Left ventricle myocardium superior (tissue), 1 donor: ENCODE measurements at regions not wholly inside any gene's neighbourhood (a gene's known extent, or its start where the extent isn't known, plus 50 kb on each side); places are given as distances from the start of the nearest gene placed in this dataset.

Source experiments
- ATAC-seq: fragments of 200-7000 bp; cut with Tn5 transposase; one replicate; pipeline ENCODE4 v1.9.1; 2020; ENCODE audit warnings: mild to moderate bottlenecking, moderate library complexity
- DNase-seq: peaks from one replicate; pipeline ENCODE4 v3.0.0-alpha.2; 2020
- intact Hi-C: fragments of 100-400 bp; cut with micrococcal nuclease; formaldehyde crosslinking; loops from one replicate; pipeline ENCODE4 v1.11.0; 2022
- donor health status: DM: no; HTN: yes; CAD: no; lungs with severe emphysema.

GRCh38 chr22:49431551-49431950 lies 396.1 kb downstream of the BRD1 start:
- intact Hi-C loops: no loop called here
- ATAC-seq: no peak

DNA sequence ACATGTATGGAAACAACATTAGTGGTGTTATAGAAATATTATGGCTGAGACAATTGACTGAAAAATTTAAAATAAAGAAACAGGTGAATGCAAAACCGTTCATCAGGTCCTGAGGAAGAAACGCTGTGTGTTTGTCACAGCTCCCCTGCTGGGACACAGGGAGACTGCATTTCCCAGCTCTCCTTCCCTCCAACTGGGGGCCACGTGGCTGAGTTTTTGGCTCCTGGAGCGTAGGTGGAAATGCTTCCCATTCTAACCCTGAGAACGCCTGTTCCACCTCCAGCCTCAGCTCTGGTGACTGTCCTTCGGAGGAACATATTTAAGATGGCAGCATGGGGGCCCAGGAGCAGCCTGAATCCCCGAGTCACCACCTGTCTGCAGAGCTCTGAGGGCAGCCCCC lies 398.6 kb downstream of the BRD1 start:
- no peak for DNase-seq
- intact Hi-C loops: no loop called here
- ATAC-seq: no peak

More at GRCh38 chr22:49431551-49431950, 396.1 kb downstream of the BRD1 start:
- DNase-seq: no peak

DNA sequence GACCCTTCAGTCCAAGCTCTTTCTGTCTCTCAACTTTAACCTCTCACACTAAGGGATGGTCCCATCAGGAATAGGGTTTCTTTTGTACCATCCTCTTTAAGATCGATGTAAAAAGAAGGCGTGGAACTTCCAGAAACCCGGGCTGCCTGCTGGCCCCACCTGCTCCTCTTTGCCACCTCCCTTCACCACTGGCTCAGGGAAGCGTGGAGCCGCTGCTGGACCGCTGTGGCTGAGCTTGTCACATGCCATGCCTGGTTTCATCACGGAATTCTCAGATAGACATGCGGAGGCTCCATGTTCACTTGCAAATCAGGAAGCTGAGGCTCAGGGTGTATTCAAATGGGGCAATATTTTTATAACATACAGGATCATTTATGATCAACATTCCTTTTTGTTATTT lies 399.7 kb downstream of the BRD1 start:
- ATAC-seq (no peak), DNase-seq (no peak)
- intact Hi-C loops: no loop called here

GRCh38 chr22:49427341-49427740 lies 400.3 kb downstream of the BRD1 start:
- intact Hi-C loops: no loop called here
- no peak for ATAC-seq
- no peak for DNase-seq

GRCh38 chr22:49426618-49427266 lies 400.9 kb downstream of the BRD1 start:
- intact Hi-C loops: no loop called here
- DNase-seq: no peak
- ATAC-seq: no peak

- intact Hi-C loops: no loop called here
- DNase-seq: no peak
- no peak for ATAC-seq
These were observed 401.6 kb downstream of the BRD1 start for GRCh38 chr22:49426098-49426497.

DNA sequence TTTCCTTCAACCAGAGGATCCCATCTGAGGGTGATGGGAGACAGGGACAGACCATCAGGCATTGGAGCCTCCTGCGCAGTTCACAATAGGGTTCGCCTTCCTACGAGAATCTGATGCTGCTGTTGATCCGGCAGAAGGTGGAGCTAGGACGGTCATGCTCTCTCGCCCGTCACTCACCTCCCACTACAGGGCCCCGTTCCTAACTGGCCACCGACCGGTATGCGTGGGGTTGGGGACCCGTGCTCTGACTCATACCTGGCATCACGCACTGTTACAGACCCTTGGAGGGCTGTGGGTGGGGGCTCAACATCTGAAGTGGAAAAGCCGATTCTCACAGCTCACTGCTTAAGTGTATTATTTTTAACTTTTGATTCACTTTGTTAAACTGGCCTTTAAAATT lies 402.3 kb downstream of the BRD1 start:
- ATAC-seq: no peak
- no peak for DNase-seq
- intact Hi-C loops: no loop called here

DNA sequence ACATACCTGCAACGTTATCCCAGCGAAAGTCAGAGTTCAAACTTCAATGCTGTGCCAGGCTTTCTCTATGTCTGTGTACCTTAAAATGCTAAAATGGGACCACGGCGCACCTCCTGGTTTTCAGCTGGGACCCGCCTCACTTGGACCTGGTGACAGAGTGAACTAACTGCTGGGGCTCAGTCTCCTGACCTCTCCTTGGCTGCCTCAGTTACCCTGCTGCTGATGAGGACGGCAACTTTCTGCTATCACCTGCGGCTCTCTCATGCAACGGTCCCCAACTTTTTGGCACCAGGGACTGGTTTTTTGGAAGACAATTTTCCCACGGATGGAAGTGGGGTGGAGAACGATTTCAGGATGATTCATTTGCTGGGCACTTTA lies 402.8 kb downstream of the BRD1 start:
- no peak for DNase-seq
- no peak for ATAC-seq
- intact Hi-C loops: no loop called here

DNA sequence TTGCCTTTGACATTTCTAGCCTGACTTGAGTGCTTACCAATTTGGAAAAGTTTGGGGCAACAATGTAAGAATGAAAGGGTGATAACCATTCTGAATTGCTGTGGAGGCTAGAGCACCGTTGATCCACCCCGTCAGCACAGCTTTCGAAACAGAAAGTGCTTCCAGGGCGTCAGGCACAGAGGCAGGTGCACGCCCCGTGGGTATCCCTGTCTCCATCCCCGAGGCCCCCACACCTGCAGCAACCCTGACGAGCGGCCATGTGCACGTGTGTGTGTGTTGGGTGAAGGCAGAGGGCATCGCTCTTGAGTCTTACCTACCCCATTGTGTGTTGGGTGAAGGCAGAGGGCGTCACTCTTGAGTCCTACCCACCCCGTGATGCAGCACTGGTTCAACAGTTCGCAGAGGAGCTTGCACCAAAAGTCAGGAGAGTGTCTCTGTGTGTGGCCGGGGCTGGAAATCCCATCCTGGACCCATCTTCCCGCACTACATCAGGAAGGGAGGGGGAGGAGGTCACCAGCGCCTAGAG lies 404.5 kb downstream of the BRD1 start:
- ATAC-seq (no peak), DNase-seq (no peak)
- intact Hi-C loops: no loop called here

DNA sequence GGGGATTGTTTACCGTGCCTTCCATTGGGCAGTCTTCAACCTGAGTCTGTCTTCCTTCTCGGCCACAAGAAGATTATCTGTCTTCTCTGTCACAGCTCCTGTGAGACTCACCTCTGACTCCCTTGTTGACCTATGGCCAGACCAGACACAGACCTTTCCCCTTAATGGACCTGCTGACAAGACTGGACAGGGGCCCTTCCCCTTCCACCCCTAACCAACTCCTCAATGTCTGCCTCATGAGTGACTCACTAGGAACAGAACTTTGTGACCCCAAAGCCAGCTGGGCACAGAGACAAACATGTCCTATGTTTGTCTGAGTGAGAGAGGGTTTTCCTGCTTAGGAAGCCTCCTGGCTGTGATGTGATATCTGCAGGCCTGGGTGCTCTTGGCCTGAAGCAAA lies 405.0 kb downstream of the BRD1 start:
- intact Hi-C loops: no loop called here
- DNase-seq (no peak), ATAC-seq (no peak)

GRCh38 chr22:49420651-49421050 lies 407.0 kb downstream of the BRD1 start:
- intact Hi-C loops: no loop called here
- DNase-seq (no peak), ATAC-seq (no peak)

DNA sequence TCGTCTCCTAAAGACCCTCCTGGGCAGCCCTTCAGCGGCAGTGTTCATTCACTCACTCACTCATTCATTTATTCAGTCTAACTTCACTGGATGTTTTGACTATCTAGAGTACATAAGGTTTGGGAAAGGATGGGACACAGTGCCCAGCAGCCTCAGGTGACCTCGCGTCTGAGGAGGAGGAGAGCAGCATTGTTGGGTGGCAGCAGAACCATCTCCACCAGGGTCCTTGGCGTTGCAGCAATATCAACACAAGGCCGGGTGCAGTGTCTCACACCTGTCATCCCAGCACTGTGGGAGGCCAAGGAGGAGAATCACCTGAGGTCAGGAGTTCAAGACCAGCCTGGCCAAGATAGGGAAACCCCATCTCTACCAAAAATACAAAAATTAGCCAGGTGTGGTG lies 408.0 kb downstream of the BRD1 start:
- intact Hi-C loops: no loop called here
- no peak for ATAC-seq
- no peak for DNase-seq

GRCh38 chr22:49418943-49419342 lies 408.7 kb downstream of the BRD1 start:
- ATAC-seq: no peak
- DNase-seq: no peak
- intact Hi-C loops: no loop called here

GRCh38 chr22:49418341-49418894 lies 409.3 kb downstream of the BRD1 start:
- ATAC-seq (no peak), DNase-seq (no peak)
- intact Hi-C loops: no loop called here

- DNase-seq: no peak
- no peak for ATAC-seq
- intact Hi-C loops: no loop called here
These were observed 409.8 kb downstream of the BRD1 start for GRCh38 chr22:49417833-49418232.

DNA sequence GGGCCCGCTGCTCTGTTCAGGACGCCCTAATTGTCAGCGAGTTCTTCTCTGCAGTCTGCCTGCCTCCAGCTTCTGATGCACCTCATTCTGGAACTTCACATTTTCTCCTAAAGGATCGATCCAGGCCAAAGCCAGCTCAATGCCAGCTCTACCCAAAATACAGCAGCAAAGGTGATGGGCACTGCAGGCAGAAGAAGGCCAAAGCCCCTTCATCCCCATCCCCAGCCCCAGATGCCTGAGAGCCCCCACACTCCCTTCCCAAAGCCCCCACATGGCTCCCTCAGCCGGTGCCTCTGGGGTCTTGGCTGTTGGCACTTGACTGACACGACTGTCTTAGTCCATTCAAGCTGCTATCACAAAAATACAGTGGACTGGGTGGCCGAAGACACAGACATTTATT lies 410.3 kb downstream of the BRD1 start:
- ATAC-seq: no peak
- no peak for DNase-seq
- intact Hi-C loops: no loop called here

GRCh38 chr22:49415151-49415951 lies 412.3 kb downstream of the BRD1 start:
- intact Hi-C loops: no loop called here
- DNase-seq (no peak), ATAC-seq (no peak)

DNA sequence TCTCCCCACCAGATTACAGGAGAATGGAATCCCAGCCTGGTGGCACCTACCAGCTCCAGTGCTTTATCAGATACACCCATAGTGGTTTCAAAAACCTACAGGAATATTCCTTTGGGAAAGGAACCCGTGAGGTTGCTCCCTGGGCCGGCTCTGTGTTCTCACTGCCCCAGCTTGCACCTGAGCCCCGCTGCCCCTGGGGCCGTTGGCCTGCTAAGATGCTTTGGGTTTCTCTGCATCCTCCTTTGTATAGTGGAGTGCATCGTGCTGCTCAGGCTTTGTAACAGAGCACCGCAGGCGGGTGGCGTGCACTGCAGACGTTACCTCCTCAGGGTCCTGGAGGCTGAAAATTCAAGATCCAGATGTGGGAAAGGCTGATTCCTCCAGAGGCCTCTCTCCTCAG lies 414.1 kb downstream of the BRD1 start:
- DNase-seq (no peak), ATAC-seq (no peak)
- intact Hi-C loops: no loop called here

DNA sequence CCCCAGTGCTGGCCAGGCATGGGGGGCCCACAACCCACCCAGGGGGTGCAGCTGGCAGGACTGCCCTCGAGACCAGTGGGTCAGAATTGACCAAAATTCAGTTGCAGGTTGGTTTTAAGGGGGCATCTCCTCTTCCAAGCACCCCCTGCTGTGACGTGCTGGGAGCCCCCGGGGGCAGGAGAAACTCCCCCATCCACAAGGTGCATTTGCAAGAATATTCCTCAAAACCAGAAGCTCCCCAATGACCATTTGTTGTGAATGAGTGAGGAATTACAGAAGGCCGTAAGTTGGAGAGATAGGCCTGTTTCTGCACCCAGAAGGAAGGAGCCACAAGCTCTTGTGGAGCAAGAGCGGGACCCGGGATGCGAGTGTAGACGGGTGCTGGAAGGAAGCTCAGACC lies 414.5 kb downstream of the BRD1 start:
- ATAC-seq (no peak), DNase-seq (no peak)
- intact Hi-C loops: no loop called here

GRCh38 chr22:49412236-49412635 lies 415.4 kb downstream of the BRD1 start:
- DNase-seq (no peak), ATAC-seq (no peak)
- intact Hi-C loops: no loop called here

DNA sequence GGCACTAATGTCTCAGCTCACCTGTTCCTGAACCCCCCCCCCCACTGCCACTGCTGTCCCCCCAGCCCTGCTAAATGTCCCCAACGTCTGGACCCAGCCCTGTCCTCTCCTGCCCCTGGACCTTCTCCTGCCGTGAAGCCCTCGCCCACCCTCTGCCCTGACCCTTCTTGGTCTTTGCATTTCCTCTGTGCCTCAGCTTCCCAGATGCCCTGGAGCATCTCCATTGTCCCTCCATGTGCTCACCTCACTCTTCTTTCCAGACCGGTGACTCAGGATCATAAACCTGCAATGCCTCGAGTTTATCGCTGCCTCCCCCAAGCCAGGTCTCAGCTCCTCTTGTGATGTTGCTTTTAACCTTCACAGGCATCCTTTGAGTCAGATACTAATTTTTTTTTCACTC lies 416.4 kb downstream of the BRD1 start:
- ATAC-seq: no peak
- intact Hi-C loops: no loop called here
- no peak for DNase-seq
